MCF 10A (cell line): ENCODE measurements at regions not wholly inside any gene's neighbourhood (a gene's known extent, or its start where the extent isn't known, plus 50 kb on each side); places are given as distances from the start of the nearest gene placed in this dataset.

Experiments used
- BruUV-seq: library from RNA; stranded (reverse); fragments of 400-500 nt; replicated peaks from 2 replicates; lab custom pipeline; 2021; lab: Mats Ljungman, UMichigan
- CTCF ChIA-PET: fragments of 300-600 bp; sonication (Branson Sonifier 250); formaldehyde crosslinking; extraction: SDS; loops from one replicate; lab custom pipeline; 2021; ENCODE audit warnings: antibody characterized with exemption, inconsistent platforms; lab: Yijun Ruan, JAX
- POLR2A ChIA-PET: fragments of 300-600, 350-650 bp; sonication (Branson Sonifier 250); formaldehyde crosslinking; extraction: SDS; loops from one replicate; lab custom pipeline; 2020; ENCODE audit warnings: antibody characterized with exemption, inconsistent platforms; lab: Yijun Ruan, JAX
- DNase-seq: peaks from one replicate; pipeline ENCODE4 v3.0.0-alpha.2; 2018; ENCODE audit not compliant: unreplicated experiment
- H3K27ac Mint-ChIP-seq: one replicate; pipeline ENCODE4 v1.8.0; 2022; ENCODE audit warnings: mild to moderate bottlenecking, low read depth, mixed read lengths; ENCODE audit not compliant: unreplicated experiment
- H3K27me3 Mint-ChIP-seq: one replicate; pipeline ENCODE4 v1.8.0; 2022; ENCODE audit warnings: mixed read lengths; ENCODE audit not compliant: insufficient read depth, unreplicated experiment
- H3K36me3 Mint-ChIP-seq: one replicate; pipeline ENCODE4 v1.8.0; 2022; ENCODE audit warnings: mild to moderate bottlenecking, moderate library complexity, mixed read lengths; ENCODE audit not compliant: insufficient read depth, unreplicated experiment
- H3K4me1 Mint-ChIP-seq: one replicate; pipeline ENCODE4 v1.8.0; 2022; ENCODE audit warnings: mixed read lengths; ENCODE audit not compliant: insufficient read depth, unreplicated experiment
- H3K4me3 Mint-ChIP-seq: one replicate; pipeline ENCODE4 v1.8.0; 2022; ENCODE audit warnings: mild to moderate bottlenecking, moderate library complexity, mixed read lengths; ENCODE audit not compliant: unreplicated experiment
- H3K9me3 Mint-ChIP-seq: one replicate; pipeline ENCODE4 v1.8.0; 2022; ENCODE audit warnings: mixed read lengths; ENCODE audit not compliant: unreplicated experiment
- intact Hi-C: fragments of 100-400 bp; cut with micrococcal nuclease; formaldehyde crosslinking; loops from 2 replicates; pipeline ENCODE4 v1.14.1; 2022
- TF ChIP-seq, protein P1 (sequence below): fragments of 200-600 bp; IDR thresholded peaks from one replicate; pipeline ENCODE4 v1.8.0; 2022; ENCODE audit warnings: antibody characterized with exemption, mild to moderate bottlenecking; ENCODE audit not compliant: unreplicated experiment

DNA sequence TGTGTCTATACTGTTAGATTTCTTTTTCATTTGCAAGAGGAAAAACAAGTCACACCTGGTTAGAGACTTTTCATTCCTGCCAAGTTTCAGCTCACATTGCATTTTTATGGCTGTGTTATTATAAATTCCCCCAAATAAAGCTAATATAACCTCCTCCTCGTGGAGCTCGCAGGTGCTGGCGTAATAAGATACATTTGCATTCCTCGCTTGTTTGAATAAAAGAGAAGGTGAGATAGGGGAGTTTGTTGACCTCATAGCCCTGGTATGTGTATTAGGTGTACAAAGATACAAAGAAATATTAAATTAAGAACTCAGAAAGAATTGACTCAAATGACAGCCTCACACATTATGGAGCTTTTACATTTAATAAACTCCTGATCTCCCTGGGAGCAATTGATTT is 257.7 kb upstream of the SP8 start:
- ChIA-PET POLR2A (interaction anchor here (0.9 kb wide), 1 partner anchor 33 kb away, joined by 3 read pairs; no protein-coding TSS in a partner anchor), CTCF (interaction anchor here (0.6 kb wide), 2 partner anchors 17 to 221 kb away, joined by 3 read pairs; no protein-coding TSS in a partner anchor)
- Mint-ChIP-seq H3K9me3 (no peaks in the 10 kb centered on the region), H3K4me1 (no peaks in the 10 kb centered on the region), H3K27me3 (no peaks in the 10 kb centered on the region), H3K36me3 (no peaks in the 10 kb centered on the region), H3K4me3 (no peak overlapping the region), H3K27ac (no peak overlapping the region)
- intact Hi-C loops, result no loop called here
- BruUV-seq, result no TSS peak
- TF ChIP-seq, protein P1, sequence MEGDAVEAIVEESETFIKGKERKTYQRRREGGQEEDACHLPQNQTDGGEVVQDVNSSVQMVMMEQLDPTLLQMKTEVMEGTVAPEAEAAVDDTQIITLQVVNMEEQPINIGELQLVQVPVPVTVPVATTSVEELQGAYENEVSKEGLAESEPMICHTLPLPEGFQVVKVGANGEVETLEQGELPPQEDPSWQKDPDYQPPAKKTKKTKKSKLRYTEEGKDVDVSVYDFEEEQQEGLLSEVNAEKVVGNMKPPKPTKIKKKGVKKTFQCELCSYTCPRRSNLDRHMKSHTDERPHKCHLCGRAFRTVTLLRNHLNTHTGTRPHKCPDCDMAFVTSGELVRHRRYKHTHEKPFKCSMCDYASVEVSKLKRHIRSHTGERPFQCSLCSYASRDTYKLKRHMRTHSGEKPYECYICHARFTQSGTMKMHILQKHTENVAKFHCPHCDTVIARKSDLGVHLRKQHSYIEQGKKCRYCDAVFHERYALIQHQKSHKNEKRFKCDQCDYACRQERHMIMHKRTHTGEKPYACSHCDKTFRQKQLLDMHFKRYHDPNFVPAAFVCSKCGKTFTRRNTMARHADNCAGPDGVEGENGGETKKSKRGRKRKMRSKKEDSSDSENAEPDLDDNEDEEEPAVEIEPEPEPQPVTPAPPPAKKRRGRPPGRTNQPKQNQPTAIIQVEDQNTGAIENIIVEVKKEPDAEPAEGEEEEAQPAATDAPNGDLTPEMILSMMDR, result no peak
- no peak for DNase-seq

DNA sequence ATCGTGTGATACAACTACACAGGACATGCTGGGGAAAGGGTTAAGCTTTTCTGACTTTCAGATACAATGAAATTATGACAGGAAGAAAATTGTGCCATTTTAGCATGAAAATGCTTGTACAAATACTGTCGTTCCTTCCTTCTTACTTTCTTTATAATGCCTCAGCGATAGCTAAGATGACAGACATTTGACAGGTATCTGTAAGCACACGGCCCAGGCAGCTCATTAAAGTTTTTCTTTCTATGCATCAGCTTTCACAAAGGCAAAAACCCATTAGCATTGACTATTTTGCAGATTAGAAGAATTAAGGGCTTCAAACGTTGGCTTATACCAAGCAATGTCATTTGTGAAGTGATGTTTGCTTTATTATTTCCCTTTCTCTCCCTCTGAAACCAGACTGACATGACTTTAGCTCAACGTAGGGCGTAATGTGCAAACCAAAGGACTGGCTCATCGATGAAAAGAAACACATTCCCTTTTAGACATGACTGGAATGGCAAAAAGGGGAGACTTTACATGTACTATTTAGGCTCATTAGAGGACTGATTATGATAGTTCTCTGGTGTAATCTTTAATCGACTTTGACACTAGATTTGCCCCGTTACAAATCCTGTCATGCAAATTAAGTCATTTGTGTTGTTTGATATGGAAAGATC is 258.4 kb upstream of the SP8 start:
- no peak for DNase-seq
- H3K9me3 Mint-ChIP-seq, result no peaks in the 10 kb centered on the region
- H3K4me3 Mint-ChIP-seq, result no peak overlapping the region
- TF ChIP-seq, protein P1, result no peak
- POLR2A ChIA-PET, result interaction anchor here (0.9 kb wide), 1 partner anchor 34 kb away, joined by 3 read pairs; no protein-coding TSS in a partner anchor
- no peak overlapping the region for H3K27ac Mint-ChIP-seq
- no TSS peak for BruUV-seq
- no peaks in the 10 kb centered on the region for H3K36me3 Mint-ChIP-seq
- H3K4me1 Mint-ChIP-seq, result no peaks in the 10 kb centered on the region
- H3K27me3 Mint-ChIP-seq, result no peaks in the 10 kb centered on the region
- intact Hi-C loops, result no loop called here
- CTCF ChIA-PET, result interaction anchor here (0.6 kb wide), 2 partner anchors 18 to 22 kb away, joined by 3 read pairs; no protein-coding TSS in a partner anchor

- CTCF ChIA-PET, result interaction anchor here (1.4 kb wide), 1 partner anchor 9 kb away, joined by 3 read pairs; no protein-coding TSS in a partner anchor
- POLR2A ChIA-PET, result no interaction called here
- H3K9me3 Mint-ChIP-seq, result peaks cover 10% of the 10 kb centered on the region
- no TSS peak for BruUV-seq
- H3K36me3 Mint-ChIP-seq, result no peaks in the 10 kb centered on the region
- intact Hi-C loops, result no loop called here
- no peaks in the 10 kb centered on the region for H3K27me3 Mint-ChIP-seq
- no peak for DNase-seq
- H3K4me3 Mint-ChIP-seq, result no peak overlapping the region
- no peak overlapping the region for H3K27ac Mint-ChIP-seq
- H3K4me1 Mint-ChIP-seq, result no peaks in the 10 kb centered on the region
- TF ChIP-seq, protein P1, result no peak
Observed at GRCh38 chr7:21051865-21052264, 265.2 kb upstream of the SP8 start.

- TF ChIP-seq, protein P1, result no peak
- DNase-seq, result peak; percentile 13
- POLR2A ChIA-PET, result interaction anchor here (0.6 to 0.7 kb wide), 3 partner anchors 14 to 122 kb away, joined by 3 read pairs; no protein-coding TSS in a partner anchor
- Mint-ChIP-seq H3K4me1 (no peaks in the 10 kb centered on the region), H3K36me3 (no peaks in the 10 kb centered on the region), H3K9me3 (peaks cover 30% of the 10 kb centered on the region), H3K27ac (no peak overlapping the region), H3K4me3 (no peak overlapping the region), H3K27me3 (no peaks in the 10 kb centered on the region)
- CTCF ChIA-PET, result interaction anchor here (0.5 to 0.8 kb wide), 4 partner anchors 14 to 349 kb away, joined by 3 to 6 read pairs (median 4); no protein-coding TSS in a partner anchor
- no TSS peak for BruUV-seq
- intact Hi-C loops, result no loop called here
Observed at GRCh38 chr7:21054427-21055112, 267.9 kb upstream of the SP8 start.
